Gastrocnemius medialis (tissue), 4 donors: ENCODE measurements at regions not wholly inside any gene's neighbourhood (a gene's known extent, or its start where the extent isn't known, plus 50 kb on each side); places are given as distances from the start of the nearest gene placed in this dataset.

Experiments used
- ATAC-seq, 2 donors: fragments of 150-250 bp; one replicate each; pipeline ENCODE4 v1.9.1; 2016
- DNase-seq, 2 donors: peaks; one replicate each; pipeline ENCODE4 v3.0.0-alpha.2; 2019
- H3K27ac ChIP-seq, 4 donors: fragments of 200-600 bp; sonication (generic); 1 replicate in 1 of 4; 2 replicates in 3 of 4; pipeline ENCODE4 v1.5.1; 2016 to 2018; ENCODE audit warnings: mild to moderate bottlenecking in 2 of 4, moderate library complexity in 1 of 4
- H3K27me3 ChIP-seq, 3 donors: fragments of 200-600 bp; sonication (generic) in 2 of 3; 1 replicate in 1 of 3; 2 replicates in 2 of 3; pipeline versions ENCODE4 v1.5.1 to v1.6.0; 2016 to 2019; ENCODE audit warnings: mild to moderate bottlenecking in 1 of 3, moderate library complexity in 1 of 3
- H3K36me3 ChIP-seq, 2 donors: fragments of 200-600 bp; sonication (generic) in 1 of 2; one replicate each; pipeline ENCODE4 v1.5.1; 2017 to 2018
- H3K4me1 ChIP-seq, 2 donors: fragments of 200-600 bp; sonication (generic) in 1 of 2; one replicate each; pipeline ENCODE4 v1.5.1; 2016 to 2017; ENCODE audit warnings: mild to moderate bottlenecking in 2 of 2
- H3K4me3 ChIP-seq, 4 donors: fragments of 200-600 bp; sonication (generic) in 3 of 4; 1 replicate in 1 of 4; 2 replicates in 3 of 4; pipeline ENCODE4 v1.5.1; 2016 to 2019; ENCODE audit warnings: mild to moderate bottlenecking in 2 of 4
- H3K9me3 ChIP-seq, 3 donors: fragments of 200-600 bp; sonication (generic) in 2 of 3; 1 replicate in 1 of 3; 2 replicates in 2 of 3; pipeline ENCODE4 v1.5.1; 2016 to 2019
- CTCF ChIP-seq, 5 experiments: fragments of 450-650 bp in 3 of 5; fragments of 200-600 bp in 2 of 5; sonication (generic) in 2 of 5; IDR thresholded peaks in 4 of 5; conservative IDR thresholded peaks in 1 of 5; 1 replicate in 4 of 5; 2 replicates in 1 of 5; pipeline ENCODE4 v1.5.1; 2016 to 2019; ENCODE audit warnings: antibody characterized with exemption in 5 of 5, mild to moderate bottlenecking in 3 of 5, moderate library complexity in 3 of 5
- POLR2A ChIP-seq, 2 donors: fragments of 450-650 bp; IDR thresholded peaks; one replicate each; pipeline ENCODE4 v1.6.1; 2017; ENCODE audit warnings: antibody characterized with exemption in 2 of 2, mild to moderate bottlenecking in 2 of 2, moderate library complexity in 2 of 2
- in situ Hi-C, 4 donors: fragments of 200-750 bp; cut with MboI; loops; one replicate each; pipeline versions ENCODE4 v1.15.0 to v1.8.0; 2017; ENCODE audit warnings: low sequenced_read_pairs in 4 of 4
- intact Hi-C: fragments of 100-400 bp; cut with DNase I; formaldehyde crosslinking; loops from one replicate; pipeline ENCODE4 v1.15.1; 2023; ENCODE audit warnings: low total_unique reads

GRCh38 chr11:70628176-70628854 is 230.0 kb downstream of the CTTN start:
- in situ Hi-C loops, result no loop called here
- Histone ChIP-seq H3K4me1 (peaks cover 6 to 18% of the 10 kb centered on the region in 2 donors), H3K27me3 (no peaks in the 10 kb centered on the region), H3K9me3 (no peaks in the 10 kb centered on the region), H3K27ac (peak overlapping the region in 2 of 4 donors; percentile 13 to 43), H3K36me3 (no peaks in the 10 kb centered on the region), H3K4me3 (no peak overlapping the region)
- ATAC-seq, result no peak
- intact Hi-C loops, result no loop called here
- no peak for DNase-seq
- TF ChIP-seq POLR2A (IDR thresholded peaks at IDR 0.05) (no peak), CTCF (IDR thresholded peaks at IDR 0.05 in 4 of 5, conservative IDR thresholded peaks at IDR 0.05 in 1 of 5) (no peak)

GRCh38 chr11:70628855-70629844 is 230.8 kb downstream of the CTTN start:
- in situ Hi-C loops, result no loop called here
- intact Hi-C loops, result no loop called here
- Histone ChIP-seq H3K27me3 (no peaks in the 10 kb centered on the region), H3K36me3 (no peaks in the 10 kb centered on the region), H3K27ac (peak overlapping the region in 1 of 4 donors; percentile 43), H3K9me3 (no peaks in the 10 kb centered on the region), H3K4me3 (no peak overlapping the region), H3K4me1 (peaks cover 6 to 18% of the 10 kb centered on the region in 2 donors)
- TF ChIP-seq POLR2A (IDR thresholded peaks at IDR 0.05) (no peak), CTCF (IDR thresholded peaks at IDR 0.05 in 4 of 5, conservative IDR thresholded peaks at IDR 0.05 in 1 of 5) (no peak)
- peak in 1 of 2 donors; percentile 62 for ATAC-seq
- DNase-seq, result no peak

GRCh38 chr11:70630068-70630467 is 231.7 kb downstream of the CTTN start:
- Histone ChIP-seq H3K27ac (no peak overlapping the region), H3K27me3 (no peaks in the 10 kb centered on the region), H3K4me1 (peaks cover 6 to 17% of the 10 kb centered on the region in 2 donors), H3K4me3 (no peak overlapping the region), H3K36me3 (no peaks in the 10 kb centered on the region), H3K9me3 (no peaks in the 10 kb centered on the region)
- ATAC-seq (no peak), DNase-seq (no peak)
- no peak for TF ChIP-seq POLR2A (IDR thresholded peaks at IDR 0.05)
- TF ChIP-seq CTCF (IDR thresholded peaks at IDR 0.05 in 4 of 5, conservative IDR thresholded peaks at IDR 0.05 in 1 of 5), result no peak
- in situ Hi-C loops, result no loop called here
- intact Hi-C loops, result no loop called here

GRCh38 chr11:70630816-70631623 is 232.7 kb downstream of the CTTN start:
- H3K9me3 ChIP-seq, result no peaks in the 10 kb centered on the region
- H3K4me3 ChIP-seq, result no peak overlapping the region
- no peak overlapping the region for H3K27ac ChIP-seq
- ATAC-seq (no peak), DNase-seq (no peak)
- no peak for TF ChIP-seq POLR2A (IDR thresholded peaks at IDR 0.05)
- no peak for TF ChIP-seq CTCF (IDR thresholded peaks at IDR 0.05 in 4 of 5, conservative IDR thresholded peaks at IDR 0.05 in 1 of 5)
- no peaks in the 10 kb centered on the region for H3K36me3 ChIP-seq
- peaks cover 4 to 7% of the 10 kb centered on the region in 2 donors for H3K4me1 ChIP-seq
- no peaks in the 10 kb centered on the region for H3K27me3 ChIP-seq
- in situ Hi-C loops (no loop called here), intact Hi-C loops (no loop called here)
